GM23338 (cell line): ENCODE measurements at regions not wholly inside any gene's neighbourhood (a gene's known extent, or its start where the extent isn't known, plus 50 kb on each side); places are given as distances from the start of the nearest gene placed in this dataset.

ENCODE experiments used
- ATAC-seq: fragments of 200-7000 bp; cut with Tn5 transposase; 3 replicates; pipeline ENCODE4 v1.9.1; 2020
- DNase-seq: peaks from one replicate; pipeline ENCODE4 v3.0.0-alpha.2; 2015; ENCODE audit warnings: low spot score
- H2AFZ ChIP-seq: fragments of 200-600 bp; sonication (generic); 2 replicates; pipeline ENCODE4 v1.8.0; 2016; ENCODE audit warnings: antibody characterized with exemption, mild to moderate bottlenecking, moderate library complexity
- H3F3A ChIP-seq: fragments of 200-600 bp; sonication (generic); replicated peaks from 2 replicates; pipeline ENCODE4 v1.8.0; 2017; ENCODE audit warnings: antibody characterized with exemption, mixed run types, low read depth
- H3K27ac ChIP-seq: fragments of 200-600 bp; sonication (generic); 2 replicates; pipeline ENCODE4 v1.6.1; 2016; ENCODE audit warnings: low read depth
- H3K27me3 ChIP-seq: fragments of 200-600 bp; sonication (generic); 2 replicates; pipeline ENCODE4 v1.8.0; 2016; ENCODE audit warnings: mild to moderate bottlenecking, mixed run types, moderate library complexity; ENCODE audit not compliant: insufficient read depth
- H3K36me3 ChIP-seq: fragments of 200-600 bp; sonication (generic); 2 replicates; pipeline ENCODE4 v1.8.0; 2016; ENCODE audit warnings: mild to moderate bottlenecking; ENCODE audit not compliant: insufficient read depth
- H3K4me1 ChIP-seq: fragments of 200-600 bp; sonication (generic); 2 replicates; pipeline ENCODE4 v1.8.0; 2016; ENCODE audit warnings: mild to moderate bottlenecking, moderate library complexity; ENCODE audit not compliant: insufficient read depth
- H3K4me2 ChIP-seq: fragments of 200-600 bp; sonication (generic); 2 replicates; pipeline ENCODE4 v1.7.1; 2017; ENCODE audit warnings: mixed run types
- H3K4me3 ChIP-seq: fragments of 200-600 bp; sonication (generic); 2 replicates; pipeline ENCODE4 v1.6.1; 2016; ENCODE audit warnings: mixed run types
- H3K79me2 ChIP-seq: fragments of 200-600 bp; sonication (generic); replicated peaks from 2 replicates; pipeline ENCODE4 v1.8.0; 2017; ENCODE audit warnings: mild to moderate bottlenecking; ENCODE audit not compliant: insufficient read depth
- H3K9me2 ChIP-seq: fragments of 200-600 bp; sonication (generic); 2 replicates; pipeline ENCODE4 v1.8.0; 2017; ENCODE audit not compliant: insufficient read depth
- H4K20me1 ChIP-seq: fragments of 200-600 bp; sonication (generic); replicated peaks from 2 replicates; pipeline ENCODE4 v1.8.0; 2017; ENCODE audit warnings: mild to moderate bottlenecking; ENCODE audit not compliant: insufficient read depth
- H3K27ac Mint-ChIP-seq: 2 replicates; pipeline ENCODE4 v1.8.0; 2020; ENCODE audit warnings: inconsistent platforms, mild to moderate bottlenecking, moderate library complexity, mixed read lengths
- H3K27me3 Mint-ChIP-seq: 3 replicates; pipeline ENCODE4 v1.8.0; 2022; ENCODE audit warnings: low read depth, mild to moderate bottlenecking, moderate library complexity, mixed read lengths, inconsistent platforms; ENCODE audit not compliant: insufficient read depth, poor library complexity
- H3K36me3 Mint-ChIP-seq: 3 replicates; pipeline ENCODE4 v1.8.0; 2021; ENCODE audit warnings: low read depth, mild to moderate bottlenecking, inconsistent platforms, moderate library complexity, mixed read lengths
- H3K4me1 Mint-ChIP-seq: 3 replicates; pipeline ENCODE4 v1.8.0; 2020; ENCODE audit warnings: mild to moderate bottlenecking, inconsistent platforms, mixed read lengths
- H3K4me3 Mint-ChIP-seq: 3 replicates; pipeline ENCODE4 v1.8.0; 2021; ENCODE audit warnings: moderate library complexity, mild to moderate bottlenecking, inconsistent platforms, mixed read lengths
- H3K9me3 Mint-ChIP-seq: 3 replicates; pipeline ENCODE4 v1.8.0; 2020; ENCODE audit warnings: moderate library complexity, mild to moderate bottlenecking, inconsistent platforms, mixed read lengths
- CREB1 ChIP-seq: fragments of 250-450 bp; sonication (Bioruptor Pico); IDR thresholded peaks from 2 replicates; pipeline ENCODE4 v1.5.0; 2020; ENCODE audit warnings: low read depth, mild to moderate bottlenecking, moderate library complexity
- EZH2 ChIP-seq: fragments of 200-600 bp; sonication (generic); IDR thresholded peaks from one replicate; pipeline ENCODE4 v1.8.0; 2017; ENCODE audit warnings: antibody characterized with exemption, mild to moderate bottlenecking, low read depth; ENCODE audit not compliant: unreplicated experiment
- EZH2phosphoT487 ChIP-seq: fragments of 200-600 bp; sonication (generic); IDR thresholded peaks from one replicate; pipeline ENCODE4 v1.8.1; 2018; ENCODE audit warnings: antibody characterized with exemption; ENCODE audit not compliant: unreplicated experiment
- JUNB ChIP-seq: IDR thresholded peaks from one replicate; pipeline ENCODE4 v1.6.1; 2016; ENCODE audit warnings: antibody characterized with exemption; ENCODE audit not compliant: unreplicated experiment
- NANOG ChIP-seq: IDR thresholded peaks from 2 replicates; pipeline ENCODE4 v1.6.1; 2016; ENCODE audit warnings: antibody characterized with exemption, borderline replicate concordance
- POLR2AphosphoS5 ChIP-seq: IDR thresholded peaks from 2 replicates; pipeline ENCODE4 v1.6.1; 2016; ENCODE audit warnings: antibody characterized with exemption, low read depth
- STAT1 ChIP-seq: IDR thresholded peaks from one replicate; pipeline ENCODE4 v1.6.1; 2016; ENCODE audit warnings: antibody characterized with exemption; ENCODE audit not compliant: unreplicated experiment
- ZNF114 ChIP-seq: fragments of 250-450 bp; sonication (Bioruptor Pico); IDR thresholded peaks from 2 replicates; pipeline ENCODE4 v1.5.0; 2020; ENCODE audit warnings: mild to moderate bottlenecking, moderate library complexity
- ZNF331 ChIP-seq: fragments of 250-450 bp; sonication (Bioruptor Pico); IDR thresholded peaks from 2 replicates; pipeline ENCODE4 v1.5.0; 2020; ENCODE audit warnings: low read depth, mild to moderate bottlenecking, moderate library complexity
- TF ChIP-seq, protein P1 (sequence below): IDR thresholded peaks from 2 replicates; pipeline ENCODE4 v1.6.1; 2016; ENCODE audit warnings: antibody characterized with exemption
- TF ChIP-seq, protein P2 (sequence below): fragments of 250-450 bp; sonication (Bioruptor Pico); IDR thresholded peaks from 2 replicates; pipeline ENCODE4 v1.5.0; 2020; ENCODE audit warnings: mild to moderate bottlenecking, moderate library complexity
- TF ChIP-seq, protein P3 (sequence below): IDR thresholded peaks from one replicate; pipeline ENCODE4 v1.6.1; 2018; ENCODE audit warnings: antibody characterized with exemption; ENCODE audit not compliant: unreplicated experiment
- TF ChIP-seq, protein P4 (sequence below), 2 experiments: fragments of 200-600 bp in 1 of 2; sonication (generic) in 1 of 2; conservative IDR thresholded peaks; 2 replicates each; pipeline versions ENCODE4 v1.5.1 to v1.6.1; 2016 to 2017; ENCODE audit warnings: antibody characterized with exemption in 2 of 2, low read depth in 2 of 2, mild to moderate bottlenecking in 2 of 2, moderate library complexity in 1 of 2

DNA sequence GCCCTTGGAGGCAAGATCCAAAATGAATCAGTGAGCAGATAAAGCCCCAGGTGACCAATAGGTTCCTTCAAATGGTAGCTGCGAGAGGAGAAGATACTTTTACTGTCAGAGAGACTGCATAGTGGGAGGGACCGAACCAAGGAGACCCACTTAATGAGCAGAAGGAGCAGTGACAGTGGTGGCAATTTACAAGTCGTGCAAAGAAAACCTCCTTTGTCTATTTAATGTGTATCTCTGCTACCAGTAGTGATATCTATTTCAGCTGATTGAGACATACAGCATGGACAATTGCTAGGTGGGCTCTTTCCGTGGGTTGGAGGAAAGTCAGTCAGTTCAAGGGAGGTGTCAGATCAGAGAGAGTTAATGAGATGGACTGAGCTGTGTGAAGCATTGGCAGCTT is 480.4 kb downstream of the GATA3 start:
- TF ChIP-seq EZH2 (no peak), JUNB (no peak), ZNF114 (CRISPR knock-in tag) (no peak), EZH2phosphoT487 (no peak), STAT1 (no peak), CREB1 (CRISPR knock-in tag) (no peak), ZNF331 (CRISPR knock-in tag) (no peak), NANOG (no peak), POLR2AphosphoS5 (no peak)
- TF ChIP-seq, protein P1, sequence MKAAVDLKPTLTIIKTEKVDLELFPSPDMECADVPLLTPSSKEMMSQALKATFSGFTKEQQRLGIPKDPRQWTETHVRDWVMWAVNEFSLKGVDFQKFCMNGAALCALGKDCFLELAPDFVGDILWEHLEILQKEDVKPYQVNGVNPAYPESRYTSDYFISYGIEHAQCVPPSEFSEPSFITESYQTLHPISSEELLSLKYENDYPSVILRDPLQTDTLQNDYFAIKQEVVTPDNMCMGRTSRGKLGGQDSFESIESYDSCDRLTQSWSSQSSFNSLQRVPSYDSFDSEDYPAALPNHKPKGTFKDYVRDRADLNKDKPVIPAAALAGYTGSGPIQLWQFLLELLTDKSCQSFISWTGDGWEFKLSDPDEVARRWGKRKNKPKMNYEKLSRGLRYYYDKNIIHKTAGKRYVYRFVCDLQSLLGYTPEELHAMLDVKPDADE: no peak
- TF ChIP-seq, protein P2, sequence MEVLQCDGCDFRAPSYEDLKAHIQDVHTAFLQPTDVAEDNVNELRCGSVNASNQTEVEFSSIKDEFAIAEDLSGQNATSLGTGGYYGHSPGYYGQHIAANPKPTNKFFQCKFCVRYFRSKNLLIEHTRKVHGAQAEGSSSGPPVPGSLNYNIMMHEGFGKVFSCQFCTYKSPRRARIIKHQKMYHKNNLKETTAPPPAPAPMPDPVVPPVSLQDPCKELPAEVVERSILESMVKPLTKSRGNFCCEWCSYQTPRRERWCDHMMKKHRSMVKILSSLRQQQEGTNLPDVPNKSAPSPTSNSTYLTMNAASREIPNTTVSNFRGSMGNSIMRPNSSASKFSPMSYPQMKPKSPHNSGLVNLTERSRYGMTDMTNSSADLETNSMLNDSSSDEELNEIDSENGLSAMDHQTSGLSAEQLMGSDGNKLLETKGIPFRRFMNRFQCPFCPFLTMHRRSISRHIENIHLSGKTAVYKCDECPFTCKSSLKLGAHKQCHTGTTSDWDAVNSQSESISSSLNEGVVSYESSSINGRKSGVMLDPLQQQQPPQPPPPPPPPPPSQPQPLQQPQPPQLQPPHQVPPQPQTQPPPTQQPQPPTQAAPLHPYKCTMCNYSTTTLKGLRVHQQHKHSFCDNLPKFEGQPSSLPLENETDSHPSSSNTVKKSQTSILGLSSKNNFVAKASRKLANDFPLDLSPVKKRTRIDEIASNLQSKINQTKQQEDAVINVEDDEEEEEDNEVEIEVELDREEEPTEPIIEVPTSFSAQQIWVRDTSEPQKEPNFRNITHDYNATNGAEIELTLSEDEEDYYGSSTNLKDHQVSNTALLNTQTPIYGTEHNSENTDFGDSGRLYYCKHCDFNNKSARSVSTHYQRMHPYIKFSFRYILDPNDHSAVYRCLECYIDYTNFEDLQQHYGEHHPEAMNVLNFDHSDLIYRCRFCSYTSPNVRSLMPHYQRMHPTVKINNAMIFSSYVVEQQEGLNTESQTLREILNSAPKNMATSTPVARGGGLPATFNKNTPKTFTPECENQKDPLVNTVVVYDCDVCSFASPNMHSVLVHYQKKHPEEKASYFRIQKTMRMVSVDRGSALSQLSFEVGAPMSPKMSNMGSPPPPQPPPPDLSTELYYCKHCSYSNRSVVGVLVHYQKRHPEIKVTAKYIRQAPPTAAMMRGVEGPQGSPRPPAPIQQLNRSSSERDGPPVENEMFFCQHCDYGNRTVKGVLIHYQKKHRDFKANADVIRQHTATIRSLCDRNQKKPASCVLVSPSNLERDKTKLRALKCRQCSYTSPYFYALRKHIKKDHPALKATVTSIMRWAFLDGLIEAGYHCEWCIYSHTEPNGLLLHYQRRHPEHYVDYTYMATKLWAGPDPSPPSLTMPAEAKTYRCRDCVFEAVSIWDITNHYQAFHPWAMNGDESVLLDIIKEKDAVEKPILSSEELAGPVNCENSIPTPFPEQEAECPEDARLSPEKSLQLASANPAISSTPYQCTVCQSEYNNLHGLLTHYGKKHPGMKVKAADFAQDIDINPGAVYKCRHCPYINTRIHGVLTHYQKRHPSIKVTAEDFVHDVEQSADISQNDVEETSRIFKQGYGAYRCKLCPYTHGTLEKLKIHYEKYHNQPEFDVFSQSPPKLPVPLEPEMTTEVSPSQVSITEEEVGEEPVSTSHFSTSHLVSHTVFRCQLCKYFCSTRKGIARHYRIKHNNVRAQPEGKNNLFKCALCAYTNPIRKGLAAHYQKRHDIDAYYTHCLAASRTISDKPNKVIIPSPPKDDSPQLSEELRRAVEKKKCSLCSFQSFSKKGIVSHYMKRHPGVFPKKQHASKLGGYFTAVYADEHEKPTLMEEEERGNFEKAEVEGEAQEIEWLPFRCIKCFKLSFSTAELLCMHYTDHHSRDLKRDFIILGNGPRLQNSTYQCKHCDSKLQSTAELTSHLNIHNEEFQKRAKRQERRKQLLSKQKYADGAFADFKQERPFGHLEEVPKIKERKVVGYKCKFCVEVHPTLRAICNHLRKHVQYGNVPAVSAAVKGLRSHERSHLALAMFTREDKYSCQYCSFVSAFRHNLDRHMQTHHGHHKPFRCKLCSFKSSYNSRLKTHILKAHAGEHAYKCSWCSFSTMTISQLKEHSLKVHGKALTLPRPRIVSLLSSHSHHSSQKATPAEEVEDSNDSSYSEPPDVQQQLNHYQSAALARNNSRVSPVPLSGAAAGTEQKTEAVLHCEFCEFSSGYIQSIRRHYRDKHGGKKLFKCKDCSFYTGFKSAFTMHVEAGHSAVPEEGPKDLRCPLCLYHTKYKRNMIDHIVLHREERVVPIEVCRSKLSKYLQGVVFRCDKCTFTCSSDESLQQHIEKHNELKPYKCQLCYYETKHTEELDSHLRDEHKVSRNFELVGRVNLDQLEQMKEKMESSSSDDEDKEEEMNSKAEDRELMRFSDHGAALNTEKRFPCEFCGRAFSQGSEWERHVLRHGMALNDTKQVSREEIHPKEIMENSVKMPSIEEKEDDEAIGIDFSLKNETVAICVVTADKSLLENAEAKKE: no peak
- TF ChIP-seq, protein P3, sequence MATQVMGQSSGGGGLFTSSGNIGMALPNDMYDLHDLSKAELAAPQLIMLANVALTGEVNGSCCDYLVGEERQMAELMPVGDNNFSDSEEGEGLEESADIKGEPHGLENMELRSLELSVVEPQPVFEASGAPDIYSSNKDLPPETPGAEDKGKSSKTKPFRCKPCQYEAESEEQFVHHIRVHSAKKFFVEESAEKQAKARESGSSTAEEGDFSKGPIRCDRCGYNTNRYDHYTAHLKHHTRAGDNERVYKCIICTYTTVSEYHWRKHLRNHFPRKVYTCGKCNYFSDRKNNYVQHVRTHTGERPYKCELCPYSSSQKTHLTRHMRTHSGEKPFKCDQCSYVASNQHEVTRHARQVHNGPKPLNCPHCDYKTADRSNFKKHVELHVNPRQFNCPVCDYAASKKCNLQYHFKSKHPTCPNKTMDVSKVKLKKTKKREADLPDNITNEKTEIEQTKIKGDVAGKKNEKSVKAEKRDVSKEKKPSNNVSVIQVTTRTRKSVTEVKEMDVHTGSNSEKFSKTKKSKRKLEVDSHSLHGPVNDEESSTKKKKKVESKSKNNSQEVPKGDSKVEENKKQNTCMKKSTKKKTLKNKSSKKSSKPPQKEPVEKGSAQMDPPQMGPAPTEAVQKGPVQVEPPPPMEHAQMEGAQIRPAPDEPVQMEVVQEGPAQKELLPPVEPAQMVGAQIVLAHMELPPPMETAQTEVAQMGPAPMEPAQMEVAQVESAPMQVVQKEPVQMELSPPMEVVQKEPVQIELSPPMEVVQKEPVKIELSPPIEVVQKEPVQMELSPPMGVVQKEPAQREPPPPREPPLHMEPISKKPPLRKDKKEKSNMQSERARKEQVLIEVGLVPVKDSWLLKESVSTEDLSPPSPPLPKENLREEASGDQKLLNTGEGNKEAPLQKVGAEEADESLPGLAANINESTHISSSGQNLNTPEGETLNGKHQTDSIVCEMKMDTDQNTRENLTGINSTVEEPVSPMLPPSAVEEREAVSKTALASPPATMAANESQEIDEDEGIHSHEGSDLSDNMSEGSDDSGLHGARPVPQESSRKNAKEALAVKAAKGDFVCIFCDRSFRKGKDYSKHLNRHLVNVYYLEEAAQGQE: no peak
- TF ChIP-seq, protein P4, sequence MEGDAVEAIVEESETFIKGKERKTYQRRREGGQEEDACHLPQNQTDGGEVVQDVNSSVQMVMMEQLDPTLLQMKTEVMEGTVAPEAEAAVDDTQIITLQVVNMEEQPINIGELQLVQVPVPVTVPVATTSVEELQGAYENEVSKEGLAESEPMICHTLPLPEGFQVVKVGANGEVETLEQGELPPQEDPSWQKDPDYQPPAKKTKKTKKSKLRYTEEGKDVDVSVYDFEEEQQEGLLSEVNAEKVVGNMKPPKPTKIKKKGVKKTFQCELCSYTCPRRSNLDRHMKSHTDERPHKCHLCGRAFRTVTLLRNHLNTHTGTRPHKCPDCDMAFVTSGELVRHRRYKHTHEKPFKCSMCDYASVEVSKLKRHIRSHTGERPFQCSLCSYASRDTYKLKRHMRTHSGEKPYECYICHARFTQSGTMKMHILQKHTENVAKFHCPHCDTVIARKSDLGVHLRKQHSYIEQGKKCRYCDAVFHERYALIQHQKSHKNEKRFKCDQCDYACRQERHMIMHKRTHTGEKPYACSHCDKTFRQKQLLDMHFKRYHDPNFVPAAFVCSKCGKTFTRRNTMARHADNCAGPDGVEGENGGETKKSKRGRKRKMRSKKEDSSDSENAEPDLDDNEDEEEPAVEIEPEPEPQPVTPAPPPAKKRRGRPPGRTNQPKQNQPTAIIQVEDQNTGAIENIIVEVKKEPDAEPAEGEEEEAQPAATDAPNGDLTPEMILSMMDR (conservative IDR thresholded peaks at IDR 0.05; ENCODE audit: low read depth in 2 of 2): no peak
- H3K9me3 Mint-ChIP-seq: no peaks in the 10 kb centered on the region; the same call in 2 of the 3 replicates
- no peak overlapping the region for H3K4me3 Mint-ChIP-seq
- H3K4me1 Mint-ChIP-seq: no peaks in the 10 kb centered on the region
- no peak overlapping the region for H3K4me2 ChIP-seq
- no peak overlapping the region for H3K4me3 ChIP-seq
- no peaks in the 10 kb centered on the region for H3K79me2 ChIP-seq
- no peaks in the 10 kb centered on the region for H3K27me3 ChIP-seq
- H3F3A ChIP-seq: no peaks in the 10 kb centered on the region
- H2AFZ ChIP-seq: no peak overlapping the region
- no peaks in the 10 kb centered on the region for H4K20me1 ChIP-seq
- no peak for ATAC-seq
- peaks cover 5% of the 10 kb centered on the region for H3K27me3 Mint-ChIP-seq
- no peak overlapping the region for H3K27ac ChIP-seq
- H3K9me2 ChIP-seq: no peaks in the 10 kb centered on the region
- no peaks in the 10 kb centered on the region for H3K4me1 ChIP-seq
- no peaks in the 10 kb centered on the region for H3K36me3 Mint-ChIP-seq
- H3K27ac Mint-ChIP-seq: no peak overlapping the region
- H3K36me3 ChIP-seq: no peaks in the 10 kb centered on the region
- DNase-seq: no peak
